Hematopoietic multipotent progenitor cell treated with erythropoietin and hydrocortisone succinate and interleukin-3 and kit ligand, for 6 days (in vitro differentiated cells): ENCODE measurements at regions not wholly inside any gene's neighbourhood (a gene's known extent, or its start where the extent isn't known, plus 50 kb on each side); places are given as distances from the start of the nearest gene placed in this dataset.
"Not testable (repeated sequence)": the region's sequence is repeated elsewhere in the genome, so short reads cannot be mapped to it uniquely, and the experiment has no call there.

Experiments
- DNase-seq: peaks from one replicate; pipeline ENCODE4 v3.0.0-alpha.2; 2015

DNA sequence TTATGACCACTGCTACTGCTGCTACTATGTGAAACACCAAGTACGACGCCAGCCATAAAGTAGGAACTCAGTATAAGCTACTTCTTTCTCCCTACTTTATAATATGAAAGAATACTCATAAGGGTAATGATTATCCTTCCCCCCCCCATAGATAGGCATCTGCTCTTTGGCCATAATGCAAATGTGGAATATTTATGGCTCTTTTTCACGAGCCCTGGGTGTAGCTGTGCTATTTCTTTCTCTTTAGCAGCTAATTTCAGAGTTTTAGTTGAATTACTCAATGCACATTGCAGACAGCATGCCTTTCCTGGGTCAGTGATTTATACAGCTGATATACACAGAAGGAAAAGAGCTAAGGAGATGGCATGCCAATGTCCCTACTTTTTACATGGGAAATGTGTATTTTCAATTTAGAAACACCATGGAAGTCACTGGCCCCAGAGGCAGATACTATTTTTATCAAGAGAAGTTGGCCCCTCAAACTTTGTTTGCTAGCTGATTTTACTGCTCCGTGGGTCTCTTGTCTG, 234.1 kb upstream of the KIAA1217 start:
- DNase-seq, result no peak

DNA sequence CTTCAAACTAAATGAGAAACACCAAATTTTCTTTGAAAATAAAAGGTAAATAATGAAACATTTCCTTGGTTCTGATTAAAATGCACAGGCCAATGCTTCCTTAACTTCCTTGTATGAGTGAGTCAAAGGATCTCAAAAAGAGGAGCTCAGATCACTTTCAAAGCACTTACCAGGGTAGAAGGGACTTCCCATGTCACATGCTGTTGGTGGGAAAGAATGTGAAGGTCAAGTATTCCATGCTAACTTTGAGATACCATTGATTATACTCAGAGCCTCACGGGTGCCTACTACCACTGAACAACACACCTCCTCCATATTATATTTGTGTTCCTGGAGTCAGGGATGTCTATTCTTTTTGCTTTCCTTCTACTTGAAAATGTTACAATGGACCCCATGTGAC, 233.5 kb upstream of the KIAA1217 start:
- no peak for DNase-seq

DNA sequence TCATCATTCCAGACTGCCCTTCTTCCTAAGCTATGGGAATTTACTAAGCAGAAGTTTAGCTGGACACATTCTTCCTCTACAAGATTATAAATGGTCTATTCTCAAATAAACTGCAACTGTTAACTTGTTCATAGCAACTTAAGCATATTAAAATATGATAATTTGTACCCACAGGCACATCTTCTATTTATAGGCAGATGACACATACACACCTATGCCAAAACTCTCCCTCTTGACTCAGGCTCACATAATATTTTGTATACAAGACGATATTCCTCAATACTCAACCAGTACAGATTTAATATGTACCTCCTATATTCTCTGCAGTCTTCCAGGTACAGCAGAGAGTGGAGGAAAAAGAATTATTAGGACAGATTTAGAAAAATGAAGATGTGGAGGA, 232.7 kb upstream of the KIAA1217 start:
- DNase-seq, result no peak

DNA sequence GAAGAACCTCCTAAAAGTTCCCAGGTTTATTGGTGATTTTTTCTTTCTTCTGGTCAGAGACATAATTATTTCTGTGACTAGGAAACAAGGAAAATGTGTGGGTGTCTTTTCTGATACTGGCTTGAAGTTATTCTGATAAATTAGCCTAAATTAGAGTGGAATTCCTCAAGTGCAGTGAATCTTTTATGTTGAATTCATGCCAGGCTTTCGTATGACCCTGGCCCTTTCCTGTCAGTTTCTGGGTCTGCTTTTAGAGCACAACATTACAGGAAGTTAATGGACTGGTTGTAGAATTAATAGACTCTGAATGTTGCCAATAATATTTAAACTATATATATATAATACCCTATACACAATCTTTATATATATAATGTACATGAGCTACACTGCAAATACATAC, 230.6 kb upstream of the KIAA1217 start:
- DNase-seq, result no peak

DNA sequence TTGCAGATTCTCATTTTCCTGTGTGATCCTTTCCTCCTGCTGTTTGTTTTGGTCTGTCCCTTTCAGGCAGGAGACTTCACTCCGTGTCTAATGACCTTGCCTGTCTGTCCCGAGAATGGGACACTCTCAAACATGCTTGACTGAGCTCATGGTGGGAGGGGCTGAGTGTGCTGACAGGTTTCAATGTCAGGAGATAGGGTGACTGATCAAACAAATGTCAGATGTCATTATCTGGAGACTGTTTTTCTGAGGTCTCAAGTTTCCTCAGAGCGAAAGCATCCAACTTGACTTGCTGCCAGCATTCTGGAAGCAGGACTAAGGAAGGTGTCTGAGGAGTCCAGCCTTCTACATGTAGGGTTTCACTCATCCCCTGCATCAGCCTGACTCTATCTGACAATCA, 228.8 kb upstream of the KIAA1217 start:
- no peak for DNase-seq

DNA sequence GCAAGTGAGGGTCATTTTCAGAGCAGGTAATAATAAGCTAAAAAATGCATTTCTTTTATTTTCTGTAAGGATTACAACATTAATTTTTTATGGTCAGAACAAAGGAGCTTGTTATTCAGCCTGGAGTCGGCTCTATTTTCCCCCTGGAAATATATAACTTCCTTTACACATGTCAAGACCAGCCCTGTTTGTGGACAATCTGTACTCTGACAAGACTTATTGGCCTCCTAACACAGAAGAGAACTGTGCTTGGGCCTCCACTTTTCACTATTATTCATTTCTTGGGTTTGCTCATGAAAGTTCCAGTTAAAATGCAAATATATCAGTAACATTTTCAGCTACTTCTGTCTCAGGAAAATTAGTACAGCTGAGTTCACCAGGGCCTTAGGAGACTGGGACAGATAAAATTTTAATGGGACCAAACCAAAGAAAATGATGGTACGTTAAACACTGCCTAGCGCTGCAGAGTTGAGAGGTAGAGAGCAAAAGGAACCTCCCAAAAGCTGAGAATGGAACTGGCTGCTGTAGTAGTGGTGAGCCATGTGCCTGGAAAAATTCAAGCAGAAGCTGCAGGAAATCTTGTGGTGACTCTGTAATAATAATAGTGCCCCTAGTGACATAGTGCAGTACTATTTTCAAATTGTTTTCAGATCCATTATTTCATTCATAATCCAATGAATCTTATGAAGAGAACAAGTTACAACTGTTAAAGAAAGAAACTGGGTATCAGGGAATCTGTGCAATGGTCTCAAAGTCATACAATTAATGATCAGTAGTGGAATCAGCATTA, 227.2 kb upstream of the KIAA1217 start:
- no peak for DNase-seq

DNA sequence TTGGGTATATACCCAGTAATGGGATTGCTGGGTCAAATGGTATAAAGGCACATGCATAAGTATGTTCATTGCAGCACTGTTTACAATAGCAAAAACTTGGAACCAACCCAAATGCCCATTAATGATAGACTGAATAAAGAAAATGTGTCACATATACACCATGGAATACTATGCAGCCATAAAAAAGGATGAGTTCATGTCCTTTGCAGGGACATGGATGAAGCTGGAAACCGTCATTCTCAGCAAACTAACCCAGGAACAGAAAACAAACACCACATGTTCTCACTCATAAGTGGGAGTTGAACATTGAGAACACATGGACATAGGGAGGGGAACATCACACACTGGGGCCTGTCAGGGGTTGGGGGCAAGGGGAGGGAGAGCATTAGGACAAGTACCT, 224.5 kb upstream of the KIAA1217 start:
- DNase-seq, result not testable (repeated sequence)

DNA sequence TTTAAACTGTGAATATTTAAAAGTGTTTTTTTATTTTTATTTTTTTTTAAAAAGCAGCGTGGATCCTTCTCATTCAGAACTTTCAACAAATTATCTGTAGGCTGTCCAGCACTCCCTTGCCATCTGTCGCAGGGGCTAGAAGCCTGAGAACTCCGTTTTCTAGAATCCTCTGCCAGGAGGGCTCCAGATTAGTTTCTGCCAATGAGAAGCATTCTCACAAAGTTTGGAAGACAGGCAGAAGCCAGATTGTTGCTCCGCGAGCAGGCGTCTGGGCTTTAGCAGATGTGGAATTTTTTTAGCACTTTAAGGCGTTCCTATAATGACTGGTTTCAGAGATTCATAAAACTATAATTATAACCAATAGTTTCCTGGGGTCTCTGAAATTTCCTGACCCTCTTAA, 220.9 kb upstream of the KIAA1217 start:
- DNase-seq, result no peak

DNA sequence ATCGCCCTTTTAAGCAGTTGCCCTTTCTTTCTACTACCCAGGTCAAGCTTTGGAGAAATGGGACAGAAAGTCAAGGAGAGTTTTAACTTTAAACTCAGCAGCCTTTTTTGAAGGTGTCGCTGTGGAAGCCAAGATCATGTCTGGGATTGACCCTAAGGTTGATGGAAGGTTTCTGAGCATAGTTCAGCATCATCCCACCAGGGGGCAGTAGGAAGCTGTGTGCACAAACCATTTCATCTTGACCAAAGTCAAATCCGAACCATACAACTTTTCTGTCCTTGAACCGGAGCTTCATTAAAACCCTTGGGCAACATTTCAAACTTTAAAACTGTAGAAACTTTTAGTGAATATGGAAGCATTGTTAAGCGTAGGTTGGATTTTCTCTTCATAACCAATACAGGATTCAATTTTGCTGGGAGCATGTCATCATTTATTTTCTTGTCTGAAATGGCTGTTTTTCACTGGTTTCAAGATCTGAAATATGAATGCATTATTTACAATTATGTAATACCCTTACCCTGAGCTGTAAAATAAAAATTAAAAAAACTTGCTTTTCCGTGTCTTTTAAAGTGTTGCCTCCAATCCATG, 214.4 kb upstream of the KIAA1217 start:
- peak; percentile 65 for DNase-seq

DNA sequence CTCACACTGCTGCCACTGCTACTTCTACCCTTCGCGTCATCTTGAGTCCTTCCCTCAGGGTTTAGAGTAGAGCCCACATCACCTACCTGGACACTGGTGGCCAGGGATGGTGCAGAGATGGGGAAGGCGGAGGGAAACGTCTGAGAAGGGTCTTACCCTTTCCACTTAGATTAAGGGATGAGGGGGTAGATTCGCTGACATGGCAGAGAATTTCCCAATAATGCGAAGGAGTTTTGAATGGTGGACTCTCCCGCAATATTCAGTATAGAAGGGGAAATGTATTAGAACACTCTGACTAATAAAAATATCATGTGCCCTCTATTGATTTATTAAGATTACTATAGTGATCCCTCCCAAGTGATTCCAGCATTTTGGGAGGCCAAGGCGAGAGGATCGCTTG, 209.5 kb upstream of the KIAA1217 start:
- no peak for DNase-seq

DNA sequence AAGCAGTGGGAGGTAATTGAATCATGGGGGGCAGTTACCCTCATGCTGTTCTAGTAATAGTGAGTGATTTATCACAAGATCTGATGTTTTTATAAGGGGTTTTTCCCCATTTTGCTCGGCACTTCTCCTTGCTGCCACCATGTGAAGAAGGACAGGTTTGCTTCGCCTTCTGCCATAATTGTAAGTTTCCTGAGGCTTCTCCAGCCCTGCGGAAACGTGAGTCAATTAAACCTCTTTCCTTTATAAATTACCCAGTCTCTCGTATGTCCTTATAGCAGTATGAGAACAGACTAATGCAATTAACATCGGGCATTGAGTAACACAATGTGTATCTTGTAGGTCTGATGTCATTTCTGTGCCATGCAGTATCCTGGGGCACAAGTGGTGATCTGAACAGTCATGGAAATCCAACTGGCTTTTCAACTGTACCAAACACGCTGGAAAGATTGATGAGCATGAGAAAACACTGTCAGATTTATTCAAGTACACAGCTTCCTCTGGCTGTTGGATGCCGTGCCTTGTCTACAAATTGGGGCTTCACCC, 208.6 kb upstream of the KIAA1217 start:
- DNase-seq, result no peak

DNA sequence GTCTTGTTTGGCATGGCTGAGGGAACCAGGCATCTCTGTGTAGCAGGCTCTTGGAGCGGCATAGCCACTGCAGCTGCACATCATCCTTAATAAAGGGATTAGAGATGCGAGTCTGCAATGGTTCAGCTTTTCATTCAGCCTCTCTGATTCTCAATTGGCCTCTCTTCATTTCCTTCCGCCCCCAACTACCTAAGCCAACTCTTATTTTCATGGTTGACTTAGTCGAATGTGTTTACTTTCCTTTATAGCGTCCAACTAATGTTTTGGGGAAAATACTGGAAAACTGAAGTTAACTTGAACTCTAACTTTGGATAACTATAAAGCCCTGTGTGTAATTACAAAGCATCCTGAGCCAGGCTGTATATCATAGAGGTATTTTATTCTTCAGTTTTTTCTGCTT, 202.2 kb upstream of the KIAA1217 start:
- DNase-seq, result no peak

DNA sequence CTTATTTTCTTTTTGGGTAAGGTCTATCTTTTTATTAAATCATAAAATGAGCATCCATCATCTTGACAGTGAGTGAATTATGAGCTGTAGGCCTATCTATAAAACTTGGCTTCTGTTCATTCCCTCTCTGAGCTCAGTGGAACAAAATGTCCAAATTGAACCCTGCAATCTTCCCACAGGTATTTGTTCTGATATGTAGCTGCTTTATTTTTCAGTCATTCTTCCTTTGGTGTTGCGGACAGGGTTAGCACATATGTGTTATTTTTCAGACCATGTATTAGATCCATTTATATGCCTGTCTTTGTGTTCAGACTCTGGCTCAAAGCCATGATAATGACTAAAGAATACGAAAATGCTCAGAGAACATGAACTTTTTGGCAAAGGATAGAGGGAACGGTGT, 201.6 kb upstream of the KIAA1217 start:
- no peak for DNase-seq

DNA sequence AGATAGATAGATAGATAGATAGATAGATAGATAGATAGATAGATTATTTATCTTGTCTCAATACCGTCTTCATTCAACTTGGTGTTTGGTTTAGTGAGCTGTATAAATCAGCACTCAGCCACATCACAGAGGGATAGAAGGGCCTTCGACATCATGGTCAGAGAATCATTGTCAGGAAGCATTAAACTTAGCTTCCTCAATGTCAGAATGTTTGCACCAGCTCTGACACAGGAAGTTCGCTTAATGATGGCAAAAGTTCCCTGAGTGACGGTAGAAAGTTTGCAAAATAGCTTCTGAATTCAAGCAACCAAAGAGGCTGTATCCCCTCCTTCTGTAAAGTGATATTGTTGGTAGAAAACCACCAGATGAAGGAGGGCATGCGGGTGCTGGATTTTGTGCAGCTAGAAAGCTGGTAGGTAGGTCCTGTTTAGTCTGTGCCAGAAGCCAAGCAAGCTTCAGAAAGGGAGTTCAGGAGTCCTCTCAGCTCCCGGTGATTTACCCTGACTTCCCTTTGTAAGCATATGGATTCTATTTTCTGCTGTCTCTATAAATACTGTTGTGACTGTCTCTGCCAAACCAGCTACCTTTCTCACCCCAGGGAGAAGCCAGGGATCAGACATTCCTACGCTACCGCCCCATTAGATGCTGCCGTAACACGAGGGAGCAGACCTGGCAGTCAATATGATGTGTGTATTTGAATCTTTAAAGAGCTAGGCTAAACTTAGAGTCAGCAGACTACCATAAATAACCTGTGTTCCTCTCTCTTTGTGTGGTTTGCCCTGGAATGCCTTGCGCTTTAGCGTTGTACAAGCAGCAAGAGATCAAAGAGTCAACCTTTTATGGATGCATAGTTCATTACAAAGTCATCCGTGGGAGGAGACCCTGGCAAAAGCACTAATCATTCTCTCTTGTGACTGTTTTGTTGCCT, 200.5 kb upstream of the KIAA1217 start:
- no peak for DNase-seq

DNA sequence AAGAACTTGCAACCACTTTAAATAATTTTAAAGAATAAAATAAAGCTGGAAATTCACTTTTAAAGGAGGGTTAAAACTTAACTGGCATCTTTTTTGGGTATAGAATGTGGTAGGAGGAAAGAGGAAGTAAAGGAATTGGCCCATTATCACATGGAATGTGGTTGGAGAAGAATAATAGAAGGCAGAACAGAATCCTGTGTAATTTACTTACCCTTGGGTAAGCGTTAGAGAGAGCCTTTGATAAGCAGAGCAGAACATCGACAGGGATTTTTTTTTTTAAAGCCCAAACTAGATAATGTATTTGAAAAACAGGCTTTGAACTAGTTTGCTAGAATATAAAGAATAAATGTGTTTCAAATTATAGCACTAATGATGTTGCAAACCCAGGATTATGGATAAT, 199.8 kb upstream of the KIAA1217 start:
- no peak for DNase-seq

DNA sequence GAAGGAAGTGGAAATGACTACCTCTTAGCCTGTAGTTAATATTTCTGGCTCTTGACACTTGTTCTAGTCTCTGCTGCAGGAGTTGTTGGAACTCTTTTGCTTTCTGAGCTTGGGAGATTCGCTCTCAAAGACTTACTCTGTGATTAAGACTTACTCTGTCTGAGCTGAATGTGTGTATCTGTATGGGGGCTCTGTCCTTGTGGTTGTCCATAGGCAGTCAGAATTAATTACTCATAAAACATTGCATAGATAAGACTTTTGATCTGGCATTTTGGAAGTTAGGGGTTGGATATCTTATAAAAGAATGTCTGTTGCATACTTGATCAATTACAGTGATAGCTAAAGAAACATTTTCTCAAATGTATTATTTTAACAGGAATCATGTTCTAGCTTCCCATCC, 199.2 kb upstream of the KIAA1217 start:
- no peak for DNase-seq

DNA sequence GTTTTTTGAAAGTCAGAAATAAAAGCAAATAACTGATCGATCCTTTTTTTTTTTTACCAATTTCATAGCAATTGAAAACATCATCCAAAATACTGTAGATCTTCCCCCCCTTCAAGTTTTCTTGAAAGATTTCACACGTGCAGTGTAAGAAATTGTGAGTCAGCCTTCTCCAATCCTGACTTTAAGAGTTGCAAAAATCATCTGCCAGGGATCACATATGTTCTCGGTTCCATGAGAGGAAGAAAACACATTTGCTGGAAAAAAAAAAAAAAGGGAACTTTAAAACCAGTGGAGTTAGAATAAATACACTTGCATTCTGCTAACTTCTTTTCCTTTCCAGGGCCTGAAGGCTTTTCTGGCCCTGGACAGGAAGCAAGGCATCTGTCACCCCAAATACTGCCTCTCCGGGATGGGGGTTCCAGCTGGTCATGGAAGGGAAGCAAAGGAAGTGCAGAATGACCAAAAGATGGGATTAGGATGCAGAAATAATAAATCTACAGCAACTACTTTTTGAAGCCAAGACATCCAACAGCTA, 198.4 kb upstream of the KIAA1217 start:
- no peak for DNase-seq

DNA sequence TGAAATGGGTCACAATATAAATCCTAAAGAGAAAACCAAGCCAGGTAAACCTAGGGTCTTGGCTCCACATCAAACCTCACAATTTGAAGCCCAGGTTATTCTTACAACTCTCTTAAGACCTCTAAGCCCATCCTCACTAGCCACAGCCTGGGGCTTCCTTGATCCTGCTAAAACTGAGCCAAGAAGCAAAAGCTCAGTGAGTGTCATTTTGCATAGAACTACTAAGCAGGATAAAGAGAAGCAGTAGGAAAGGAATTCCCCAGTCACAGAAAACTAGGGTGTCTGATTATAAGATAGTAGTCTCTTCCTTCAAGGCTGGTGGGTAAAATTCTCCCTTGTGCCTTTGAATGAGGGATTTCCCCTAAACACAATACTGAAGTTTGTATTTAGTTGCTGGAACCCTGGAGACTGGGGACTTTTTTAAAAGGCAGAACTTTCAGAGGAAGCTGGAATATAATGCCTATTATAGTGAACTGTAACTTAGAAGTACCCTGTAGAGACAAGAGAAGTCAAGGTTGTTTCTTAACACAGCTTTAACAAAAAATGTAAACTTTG, 196.6 kb upstream of the KIAA1217 start:
- DNase-seq, result no peak

DNA sequence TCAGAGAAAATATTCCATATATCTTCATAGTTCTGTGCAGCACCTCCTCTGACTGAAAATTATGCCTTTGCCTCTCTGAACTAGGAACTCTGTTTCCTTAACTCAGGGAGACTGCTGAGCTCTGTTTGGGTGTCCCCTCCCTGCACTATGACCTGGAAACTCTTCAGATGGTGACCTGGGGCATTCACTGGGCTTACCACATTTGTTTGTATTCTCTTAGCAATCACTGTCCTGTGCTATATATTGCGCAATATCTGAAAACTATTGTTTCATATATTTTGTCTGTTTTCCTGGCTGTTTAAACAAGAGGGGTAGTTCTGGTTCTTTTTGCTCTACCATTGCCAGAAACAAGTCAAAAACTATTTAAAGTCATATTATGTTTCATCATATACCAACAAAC, 181.8 kb upstream of the KIAA1217 start:
- no peak for DNase-seq

DNA sequence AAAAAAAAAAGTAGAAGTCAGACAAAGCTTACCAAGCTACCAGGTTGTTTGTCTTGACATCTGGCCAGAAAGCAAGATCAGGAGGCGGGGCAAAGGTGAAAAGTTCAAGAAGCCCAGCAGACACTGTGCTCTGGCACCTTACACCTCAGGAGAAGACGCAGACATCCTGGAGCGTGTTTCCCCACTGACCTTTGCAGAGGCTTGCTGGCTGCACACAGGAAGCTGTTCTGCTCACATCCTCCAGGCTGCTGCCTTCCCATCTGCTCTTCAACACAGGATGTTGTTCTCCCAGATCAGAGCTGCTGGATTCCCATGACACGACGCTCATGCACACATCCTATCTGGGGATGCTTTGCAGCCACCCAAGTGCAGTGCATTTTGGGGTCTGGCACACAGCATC, 174.4 kb upstream of the KIAA1217 start:
- DNase-seq, result no peak

DNA sequence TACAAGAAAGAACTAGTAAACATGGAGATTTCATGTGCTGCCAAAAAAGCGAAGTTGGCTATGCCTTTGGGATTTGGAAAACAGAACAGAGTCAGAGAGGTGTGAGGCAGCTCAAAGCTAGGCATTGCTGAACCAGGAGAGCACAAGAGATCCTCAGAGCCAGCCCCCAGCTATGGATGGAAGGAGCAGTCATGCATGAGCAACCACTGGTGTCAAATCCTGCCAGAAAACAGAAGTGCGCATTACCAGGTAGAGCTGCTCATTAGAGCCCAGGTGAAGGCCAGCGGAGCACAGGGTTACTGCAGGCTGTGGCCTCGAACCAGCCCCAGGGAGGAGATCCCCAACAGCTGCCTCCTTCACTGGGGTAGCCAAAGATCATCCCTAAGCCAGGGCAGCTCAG, 173.2 kb upstream of the KIAA1217 start:
- no peak for DNase-seq

DNA sequence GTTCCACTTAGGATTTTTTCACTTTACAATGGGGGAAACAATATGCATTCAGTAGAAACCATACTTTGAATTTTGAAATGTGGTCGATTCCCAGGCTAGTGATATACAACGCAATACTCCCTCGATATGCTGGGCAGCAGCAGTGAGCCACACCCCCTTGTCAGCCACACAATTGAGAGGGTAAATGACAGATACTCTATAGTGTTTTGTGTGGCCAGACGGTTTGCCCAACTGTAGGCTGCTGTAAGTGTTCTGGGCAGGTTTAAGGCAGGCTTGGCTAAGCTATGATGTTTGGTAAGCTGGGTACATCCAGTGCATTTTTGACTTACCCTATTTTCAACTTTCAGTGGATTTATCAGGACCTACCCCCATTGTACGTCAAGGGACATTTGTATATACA, 169.6 kb upstream of the KIAA1217 start:
- no peak for DNase-seq

DNA sequence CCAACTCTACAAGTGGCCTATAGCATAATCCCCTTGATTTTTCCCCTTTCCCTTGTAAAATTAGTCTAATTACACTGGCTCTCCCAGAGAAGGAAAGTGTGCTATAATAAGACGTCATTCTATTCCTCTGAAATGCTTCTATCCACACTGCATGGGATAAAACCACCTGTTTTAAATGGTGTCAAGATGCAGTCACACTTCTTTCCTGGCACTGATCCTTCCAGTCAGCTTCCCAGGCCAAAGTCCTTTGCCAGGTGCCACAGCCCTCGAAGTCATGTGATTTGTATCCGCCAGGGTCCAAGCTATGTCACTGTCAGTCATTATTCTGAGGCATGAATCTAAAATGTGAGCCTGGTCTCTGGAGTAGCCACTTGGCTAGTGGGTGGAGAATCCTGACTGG, 169.0 kb upstream of the KIAA1217 start:
- no peak for DNase-seq
